ENCODE measurements at regions not wholly inside any gene's neighbourhood (a gene's known extent, or its start where the extent isn't known, plus 50 kb on each side); places are given as distances from the start of the nearest gene placed in this dataset.

DNA sequence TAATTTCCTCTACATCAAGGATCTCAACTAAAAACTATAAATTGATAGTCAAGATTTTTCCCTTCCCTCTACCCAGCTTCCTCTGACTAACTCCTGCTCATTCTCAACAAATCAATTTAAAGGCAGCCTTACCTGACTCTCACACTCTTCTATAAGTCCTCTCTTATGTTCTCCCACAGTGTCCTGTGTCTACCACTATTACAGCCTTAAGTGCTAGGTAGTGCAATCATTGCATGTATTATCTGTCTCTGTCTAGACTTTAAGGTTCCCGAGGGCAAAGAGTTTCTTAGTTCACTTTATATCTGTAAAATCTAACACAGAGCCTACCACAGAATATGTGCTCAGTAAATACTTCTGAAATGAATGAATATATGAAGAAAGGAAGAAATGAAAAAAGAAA, 123.7 kb downstream of the BTC start:
- no peaks in the 10 kb centered on the region for H3K9me3 Mint-ChIP-seq
- peaks cover 9 to 33% of the 10 kb centered on the region in 2 donors for H3K27me3 Mint-ChIP-seq
- DNase-seq (ENCODE audit: low spot score) (no peak), ATAC-seq (no peak)
- H3K4me1 Mint-ChIP-seq (ENCODE audit: low read depth in 2 of 2): no peaks in the 10 kb centered on the region
- H3K27ac Mint-ChIP-seq: no peak overlapping the region
- no peak overlapping the region for H3K4me3 Mint-ChIP-seq
- no peaks in the 10 kb centered on the region for H3K36me3 Mint-ChIP-seq

DNA sequence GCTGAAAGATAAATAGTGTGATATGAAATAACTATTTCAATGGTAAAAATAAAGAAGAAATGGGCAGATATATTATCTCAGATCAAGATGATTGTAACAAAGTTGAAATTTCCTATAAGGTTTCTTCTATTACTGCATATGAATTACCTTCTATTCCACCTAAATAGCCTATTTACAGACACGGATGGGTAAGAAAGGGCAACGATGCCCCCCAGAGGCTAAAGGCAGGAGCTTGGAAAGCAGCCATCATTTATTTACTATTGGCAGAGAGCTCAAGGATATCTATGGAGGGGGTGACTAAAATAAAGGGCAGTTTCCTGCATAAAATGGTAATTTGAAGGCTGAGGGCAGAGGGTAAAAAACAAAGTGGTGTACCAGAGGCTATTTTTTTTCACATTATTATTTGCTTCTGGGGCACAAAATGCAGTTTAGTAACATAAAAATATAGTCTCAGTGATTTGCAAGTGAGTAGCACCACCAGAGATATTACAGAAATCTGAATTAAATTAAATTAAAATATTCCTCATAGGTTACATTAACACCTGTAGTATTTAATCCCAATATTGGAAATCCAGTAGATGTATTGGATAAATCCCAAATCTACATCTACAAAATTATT, 123.1 kb downstream of the BTC start:
- Mint-ChIP-seq H3K4me3 (no peak overlapping the region), H3K27ac (no peak overlapping the region), H3K9me3 (no peaks in the 10 kb centered on the region), H3K36me3 (no peaks in the 10 kb centered on the region), H3K27me3 (peaks cover 11 to 33% of the 10 kb centered on the region in 2 donors), H3K4me1 (ENCODE audit: low read depth in 2 of 2) (no peaks in the 10 kb centered on the region)
- DNase-seq (ENCODE audit: low spot score) (no peak), ATAC-seq (no peak)

DNA sequence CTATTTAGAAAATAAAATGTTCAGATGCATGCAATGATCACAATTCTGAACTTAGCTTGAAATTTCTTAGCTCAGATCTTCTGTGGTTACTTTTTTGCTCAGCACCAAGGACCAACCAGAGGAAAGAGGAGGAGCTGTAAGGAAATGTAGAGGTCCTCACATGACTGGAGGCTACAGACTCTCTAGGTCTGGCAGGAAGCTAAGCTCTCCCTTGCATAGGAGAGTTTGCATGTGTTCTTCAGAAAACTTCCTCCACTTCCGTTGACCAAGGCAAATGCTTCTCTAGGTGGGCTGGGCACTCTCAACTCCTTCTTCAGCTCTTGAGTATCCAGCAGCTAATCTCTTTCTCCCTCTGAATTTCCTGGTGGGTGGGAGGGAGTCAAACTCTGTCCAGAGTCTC, 119.6 kb downstream of the BTC start:
- Mint-ChIP-seq H3K36me3 (no peaks in the 10 kb centered on the region), H3K27ac (no peak overlapping the region), H3K4me3 (no peak overlapping the region), H3K27me3 (peaks cover 11 to 25% of the 10 kb centered on the region in 2 donors), H3K4me1 (ENCODE audit: low read depth in 2 of 2) (no peaks in the 10 kb centered on the region), H3K9me3 (no peaks in the 10 kb centered on the region)
- DNase-seq (ENCODE audit: low spot score) (no peak), ATAC-seq (no peak)

DNA sequence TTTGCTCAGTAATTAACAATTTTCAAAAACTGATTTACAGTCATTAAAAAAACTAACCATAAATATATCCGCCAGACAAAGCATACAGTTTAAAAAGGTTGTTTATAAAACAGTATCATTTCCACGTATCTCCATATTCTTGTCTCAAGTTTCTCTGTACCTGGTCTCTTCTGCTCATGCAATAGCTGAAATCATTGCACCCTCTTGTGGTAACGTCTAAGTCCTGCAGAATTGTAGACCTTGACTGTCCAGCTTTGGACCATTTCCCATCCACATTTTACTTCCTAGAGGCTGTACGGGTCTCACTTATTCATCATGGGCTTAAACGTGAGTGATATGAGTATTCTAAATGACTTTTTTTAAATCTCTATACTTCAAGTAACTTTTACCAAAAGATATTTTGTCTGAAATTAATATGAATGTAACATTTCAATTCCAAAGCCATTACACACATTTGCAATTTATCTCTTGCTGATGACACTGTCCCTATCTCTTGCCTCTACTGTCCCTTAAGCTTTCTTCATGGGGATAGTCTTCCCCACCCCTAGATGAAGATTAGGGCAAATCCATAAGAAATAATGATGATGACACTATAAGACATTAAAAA, 118.5 kb downstream of the BTC start:
- Mint-ChIP-seq H3K4me1 (ENCODE audit: low read depth in 2 of 2) (no peaks in the 10 kb centered on the region), H3K36me3 (no peaks in the 10 kb centered on the region), H3K9me3 (no peaks in the 10 kb centered on the region), H3K27me3 (peaks cover 8 to 21% of the 10 kb centered on the region in 2 donors), H3K4me3 (no peak overlapping the region), H3K27ac (no peak overlapping the region)
- no peak for ATAC-seq
- DNase-seq (ENCODE audit: low spot score): no peak

DNA sequence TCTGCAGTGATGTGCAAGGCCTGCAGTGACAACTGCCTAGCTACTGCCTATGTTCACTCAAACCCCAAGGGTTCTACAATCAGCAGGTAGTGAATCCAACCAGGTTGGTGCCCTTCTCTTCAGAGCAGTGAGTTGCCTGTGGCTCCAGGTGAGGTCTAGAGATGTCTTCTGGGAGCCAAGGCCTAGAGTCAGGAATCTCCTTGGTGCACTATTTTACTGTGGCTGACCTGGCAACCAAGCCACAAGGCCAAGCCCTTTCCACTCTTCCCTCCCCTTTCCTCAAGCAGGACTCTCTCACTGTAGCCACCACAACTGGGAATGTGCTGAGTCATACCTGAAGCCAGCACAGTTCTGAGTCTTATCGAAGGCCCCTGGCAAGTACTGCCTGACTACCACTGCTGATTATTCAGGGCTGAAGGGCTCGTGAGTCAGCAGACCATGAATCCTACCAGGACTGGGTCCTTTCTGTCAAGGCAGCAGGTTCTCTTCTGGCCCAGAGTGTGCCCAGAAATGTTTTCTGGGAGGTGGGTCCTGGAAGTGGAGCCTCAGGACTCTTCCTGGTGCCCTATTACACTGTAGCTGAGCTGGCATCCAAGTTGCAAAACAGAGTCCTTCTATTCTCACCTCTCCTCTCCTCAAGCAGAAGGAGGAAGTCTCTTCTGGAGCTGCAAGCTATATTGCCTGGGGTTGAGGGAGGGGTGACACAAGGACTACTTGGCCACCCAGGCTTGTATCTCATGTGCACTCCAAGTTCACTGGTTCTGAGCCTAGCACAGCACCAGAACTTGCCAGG, 111.6 kb downstream of the BTC start:
- DNase-seq (ENCODE audit: low spot score) (no peak), ATAC-seq (peak in 1 of 2 donors; percentile 27)
- Mint-ChIP-seq H3K4me3 (no peak overlapping the region), H3K9me3 (peaks cover 2% of the 10 kb centered on the region), H3K36me3 (no peaks in the 10 kb centered on the region), H3K27me3 (peaks cover 2 to 8% of the 10 kb centered on the region in 2 donors), H3K27ac (no peak overlapping the region), H3K4me1 (ENCODE audit: low read depth in 2 of 2) (no peaks in the 10 kb centered on the region)

DNA sequence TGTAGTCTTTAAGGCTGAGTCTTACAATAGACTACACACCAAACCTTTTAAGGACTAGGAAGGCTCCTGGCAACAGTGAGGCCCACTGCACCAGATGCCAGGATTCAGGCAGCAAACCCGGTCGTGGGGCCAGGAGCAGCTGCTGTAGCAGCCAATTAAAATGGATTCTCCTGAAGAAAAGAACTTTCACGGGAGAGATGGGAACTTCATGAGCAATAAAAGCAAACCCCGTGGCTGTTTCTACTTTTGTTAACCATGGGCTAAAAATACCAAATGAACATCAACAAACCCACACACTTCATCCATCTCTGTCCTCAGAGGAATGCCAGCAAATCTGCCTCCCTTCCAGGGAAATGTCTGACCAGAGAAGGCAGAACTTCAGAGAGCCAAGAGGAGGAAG, 101.4 kb downstream of the BTC start:
- Mint-ChIP-seq H3K27ac (no peak overlapping the region), H3K4me1 (ENCODE audit: low read depth in 2 of 2) (no peaks in the 10 kb centered on the region), H3K36me3 (no peaks in the 10 kb centered on the region), H3K27me3 (peaks cover 4 to 10% of the 10 kb centered on the region in 2 donors), H3K4me3 (no peak overlapping the region), H3K9me3 (no peaks in the 10 kb centered on the region)
- DNase-seq (ENCODE audit: low spot score) (no peak), ATAC-seq (no peak)

All from natural killer cell treated with Interleukin-12 subunit alpha and Interleukin-12 subunit beta and Interleukin-15 and Interleukin-18, amount 100 ng/mL, for 72 hours (primary cell).